ENCODE measurements at regions not wholly inside any gene's neighbourhood (a gene's known extent, or its start where the extent isn't known, plus 50 kb on each side); places are given as distances from the start of the nearest gene placed in this dataset.

DNA sequence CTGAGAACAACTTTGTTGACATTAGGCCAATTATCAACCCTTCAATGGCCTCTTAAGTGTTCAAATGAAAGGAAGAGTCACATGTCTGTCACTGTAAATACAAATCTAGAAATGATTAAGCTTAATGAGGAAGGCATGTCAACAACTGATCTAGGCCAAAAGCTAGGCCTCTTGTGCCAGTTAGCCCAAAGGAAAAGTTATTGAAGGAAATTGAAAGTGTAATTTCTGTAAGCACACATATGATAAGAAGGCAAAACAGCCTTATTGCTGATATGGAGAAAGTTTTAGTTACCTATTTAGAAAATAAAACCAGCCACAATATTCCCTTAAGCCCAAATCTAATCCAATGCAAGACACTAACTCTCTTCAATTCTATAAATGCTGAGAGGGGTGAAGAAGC lies 604.7 kb downstream of the SLITRK6 start:
- H3K36me3 ChIP-seq (ENCODE audit: insufficient read depth, low read length): no peaks in the 10 kb centered on the region
- H3K9ac ChIP-seq (ENCODE audit: low read depth, low read length, poor library complexity, severe bottlenecking): no peak overlapping the region
- no peaks in the 10 kb centered on the region for H3F3A ChIP-seq (ENCODE audit: low read depth)
- H3K9me2 ChIP-seq (replicated peaks; ENCODE audit: low read depth, low read length): no peaks in the 10 kb centered on the region
- no peak overlapping the region for H3K4me2 ChIP-seq (ENCODE audit: low read depth, low read length, poor library complexity, severe bottlenecking)
- no peaks in the 10 kb centered on the region for H3K27me3 ChIP-seq (ENCODE audit: insufficient read depth, low read length, poor library complexity, severe bottlenecking)
- no peak overlapping the region for H3K4me3 ChIP-seq (ENCODE audit: low read length, poor library complexity, severe bottlenecking)
- H4K20me1 ChIP-seq (ENCODE audit: insufficient read depth, low read length, poor library complexity, severe bottlenecking): no peaks in the 10 kb centered on the region
- H3K79me2 ChIP-seq (ENCODE audit: insufficient read depth, low read length): no peaks in the 10 kb centered on the region
- H3K4me1 ChIP-seq (ENCODE audit: insufficient read depth, low read length, poor library complexity, severe bottlenecking): no peaks in the 10 kb centered on the region
- TF ChIP-seq EZH2phosphoT487 (IDR thresholded peaks at IDR 0.05; ENCODE audit: borderline replicate concordance) (no peak), CTCF (conservative IDR thresholded peaks at IDR 0.05; ENCODE audit: low read length) (no peak)
- no peaks in the 10 kb centered on the region for H3K9me3 ChIP-seq (ENCODE audit: insufficient read depth, low read depth, low read length)
- no peak overlapping the region for H2AFZ ChIP-seq (ENCODE audit: low read length)

DNA sequence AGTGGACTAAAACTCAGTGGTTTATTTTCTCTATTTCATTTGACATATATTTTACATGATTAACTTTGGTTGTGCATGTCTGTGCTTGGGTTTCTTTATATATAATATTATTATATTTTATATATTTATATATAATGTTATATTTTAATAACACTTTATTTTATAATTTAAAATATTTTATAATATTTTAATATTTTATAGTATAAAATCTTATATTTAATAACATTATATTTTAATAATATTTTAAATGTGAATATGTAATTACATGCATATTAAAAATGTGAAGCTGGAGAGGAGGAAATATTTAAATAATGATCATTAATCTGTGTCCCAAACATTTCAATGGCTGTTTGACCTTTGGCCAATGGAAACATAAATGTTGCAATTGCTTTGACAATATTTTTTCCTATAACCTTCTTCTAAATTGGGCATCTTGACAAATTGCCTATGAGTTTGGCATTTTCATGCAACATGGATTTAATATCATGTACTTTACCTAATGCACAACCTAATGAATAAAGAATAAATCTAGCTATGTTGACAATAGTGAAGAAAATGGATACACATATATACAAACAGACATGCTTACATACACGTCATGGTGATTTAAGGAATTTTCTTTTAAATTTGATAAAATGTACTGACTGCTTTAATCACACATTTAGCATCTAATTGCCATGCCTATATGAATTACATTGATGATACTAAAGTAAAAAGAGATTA lies 607.1 kb downstream of the SLITRK6 start:
- no peak overlapping the region for H3K9ac ChIP-seq (ENCODE audit: low read depth, low read length, poor library complexity, severe bottlenecking)
- no peak for TF ChIP-seq CTCF (conservative IDR thresholded peaks at IDR 0.05; ENCODE audit: low read length)
- no peak for TF ChIP-seq EZH2phosphoT487 (IDR thresholded peaks at IDR 0.05; ENCODE audit: borderline replicate concordance)
- no peak overlapping the region for H3K4me2 ChIP-seq (ENCODE audit: low read depth, low read length, poor library complexity, severe bottlenecking)
- no peaks in the 10 kb centered on the region for H3K9me3 ChIP-seq (ENCODE audit: insufficient read depth, low read depth, low read length)
- no peak overlapping the region for H3K4me3 ChIP-seq (ENCODE audit: low read length, poor library complexity, severe bottlenecking)
- no peaks in the 10 kb centered on the region for H3F3A ChIP-seq (ENCODE audit: low read depth)
- no peaks in the 10 kb centered on the region for H3K79me2 ChIP-seq (ENCODE audit: insufficient read depth, low read length)
- no peaks in the 10 kb centered on the region for H3K4me1 ChIP-seq (ENCODE audit: insufficient read depth, low read length, poor library complexity, severe bottlenecking)
- no peak overlapping the region for H2AFZ ChIP-seq (ENCODE audit: low read length)
- H3K9me2 ChIP-seq (replicated peaks; ENCODE audit: low read depth, low read length): no peaks in the 10 kb centered on the region
- H4K20me1 ChIP-seq (ENCODE audit: insufficient read depth, low read length, poor library complexity, severe bottlenecking): no peaks in the 10 kb centered on the region
- no peaks in the 10 kb centered on the region for H3K27me3 ChIP-seq (ENCODE audit: insufficient read depth, low read length, poor library complexity, severe bottlenecking)
- no peaks in the 10 kb centered on the region for H3K36me3 ChIP-seq (ENCODE audit: insufficient read depth, low read length)

- Histone ChIP-seq H2AFZ (ENCODE audit: low read length) (no peak overlapping the region), H3K79me2 (ENCODE audit: insufficient read depth, low read length) (no peaks in the 10 kb centered on the region), H3K4me1 (ENCODE audit: insufficient read depth, low read length, poor library complexity, severe bottlenecking) (no peaks in the 10 kb centered on the region), H3F3A (ENCODE audit: low read depth) (no peaks in the 10 kb centered on the region), H3K9ac (ENCODE audit: low read depth, low read length, poor library complexity, severe bottlenecking) (no peak overlapping the region), H3K9me2 (replicated peaks; ENCODE audit: low read depth, low read length) (no peaks in the 10 kb centered on the region), H3K4me3 (ENCODE audit: low read length, poor library complexity, severe bottlenecking) (no peak overlapping the region), H3K9me3 (ENCODE audit: insufficient read depth, low read depth, low read length) (no peaks in the 10 kb centered on the region), H3K27me3 (ENCODE audit: insufficient read depth, low read length, poor library complexity, severe bottlenecking) (no peaks in the 10 kb centered on the region), H4K20me1 (ENCODE audit: insufficient read depth, low read length, poor library complexity, severe bottlenecking) (no peaks in the 10 kb centered on the region), H3K36me3 (ENCODE audit: insufficient read depth, low read length) (no peaks in the 10 kb centered on the region), H3K4me2 (ENCODE audit: low read depth, low read length, poor library complexity, severe bottlenecking) (no peak overlapping the region)
- no peak for TF ChIP-seq EZH2phosphoT487 (IDR thresholded peaks at IDR 0.05; ENCODE audit: borderline replicate concordance)
- TF ChIP-seq CTCF (conservative IDR thresholded peaks at IDR 0.05; ENCODE audit: low read length): no peak
These were observed 612.7 kb downstream of the SLITRK6 start for GRCh38 chr13:85186356-85187045.
